ENCODE measurements at regions not wholly inside any gene's neighbourhood (a gene's known extent, or its start where the extent isn't known, plus 50 kb on each side); places are given as distances from the start of the nearest gene placed in this dataset.

- TF ChIP-seq, protein P1, sequence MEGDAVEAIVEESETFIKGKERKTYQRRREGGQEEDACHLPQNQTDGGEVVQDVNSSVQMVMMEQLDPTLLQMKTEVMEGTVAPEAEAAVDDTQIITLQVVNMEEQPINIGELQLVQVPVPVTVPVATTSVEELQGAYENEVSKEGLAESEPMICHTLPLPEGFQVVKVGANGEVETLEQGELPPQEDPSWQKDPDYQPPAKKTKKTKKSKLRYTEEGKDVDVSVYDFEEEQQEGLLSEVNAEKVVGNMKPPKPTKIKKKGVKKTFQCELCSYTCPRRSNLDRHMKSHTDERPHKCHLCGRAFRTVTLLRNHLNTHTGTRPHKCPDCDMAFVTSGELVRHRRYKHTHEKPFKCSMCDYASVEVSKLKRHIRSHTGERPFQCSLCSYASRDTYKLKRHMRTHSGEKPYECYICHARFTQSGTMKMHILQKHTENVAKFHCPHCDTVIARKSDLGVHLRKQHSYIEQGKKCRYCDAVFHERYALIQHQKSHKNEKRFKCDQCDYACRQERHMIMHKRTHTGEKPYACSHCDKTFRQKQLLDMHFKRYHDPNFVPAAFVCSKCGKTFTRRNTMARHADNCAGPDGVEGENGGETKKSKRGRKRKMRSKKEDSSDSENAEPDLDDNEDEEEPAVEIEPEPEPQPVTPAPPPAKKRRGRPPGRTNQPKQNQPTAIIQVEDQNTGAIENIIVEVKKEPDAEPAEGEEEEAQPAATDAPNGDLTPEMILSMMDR (IDR thresholded peaks at IDR 0.05) = peak in 1 of 3 experiments; percentile 17
- no peak for TF ChIP-seq POLR2A (IDR thresholded peaks at IDR 0.05)
- intact Hi-C loops (cut with DNase I; ENCODE audit: low total_unique reads) = no loop called here
- 10 to 11% methylated on average over 31 to 32 of the region's 32 CpGs for WGBS, 2 donors
- H3K27ac ChIP-seq = no peak overlapping the region
- peak overlapping the region; percentile 74 to 80 for H3K4me3 ChIP-seq
- peak; percentile 31 for DNase-seq
- H3K27me3 ChIP-seq = no peaks in the 10 kb centered on the region
- H3K4me1 ChIP-seq = no peaks in the 10 kb centered on the region
- H3K9me3 ChIP-seq = no peaks in the 10 kb centered on the region
- no peaks in the 10 kb centered on the region for H3K36me3 ChIP-seq (ENCODE audit: low read depth, missing control alignments)
Observed at GRCh38 chr7:25949736-25950487, 202.1 kb upstream of the NFE2L3 start.

- H3K27me3 ChIP-seq = no peaks in the 10 kb centered on the region
- H3K36me3 ChIP-seq (ENCODE audit: low read depth, missing control alignments) = no peaks in the 10 kb centered on the region
- H3K27ac ChIP-seq = peak overlapping the region in 1 of 2 donors; percentile 71
- no peaks in the 10 kb centered on the region for H3K4me1 ChIP-seq
- no peaks in the 10 kb centered on the region for H3K9me3 ChIP-seq
- 1% methylated on average over 20 to 68 of the region's 86 CpGs for WGBS, 2 donors
- peak; percentile 97 for DNase-seq
- peak overlapping the region; percentile 74 to 80 for H3K4me3 ChIP-seq
- intact Hi-C loops (cut with DNase I; ENCODE audit: low total_unique reads) = no loop called here
- TF ChIP-seq POLR2A (IDR thresholded peaks at IDR 0.05) = no peak
- TF ChIP-seq, protein P1 (IDR thresholded peaks at IDR 0.05) = no peak
Observed at GRCh38 chr7:25950488-25951413, 201.2 kb upstream of the NFE2L3 start.

DNA sequence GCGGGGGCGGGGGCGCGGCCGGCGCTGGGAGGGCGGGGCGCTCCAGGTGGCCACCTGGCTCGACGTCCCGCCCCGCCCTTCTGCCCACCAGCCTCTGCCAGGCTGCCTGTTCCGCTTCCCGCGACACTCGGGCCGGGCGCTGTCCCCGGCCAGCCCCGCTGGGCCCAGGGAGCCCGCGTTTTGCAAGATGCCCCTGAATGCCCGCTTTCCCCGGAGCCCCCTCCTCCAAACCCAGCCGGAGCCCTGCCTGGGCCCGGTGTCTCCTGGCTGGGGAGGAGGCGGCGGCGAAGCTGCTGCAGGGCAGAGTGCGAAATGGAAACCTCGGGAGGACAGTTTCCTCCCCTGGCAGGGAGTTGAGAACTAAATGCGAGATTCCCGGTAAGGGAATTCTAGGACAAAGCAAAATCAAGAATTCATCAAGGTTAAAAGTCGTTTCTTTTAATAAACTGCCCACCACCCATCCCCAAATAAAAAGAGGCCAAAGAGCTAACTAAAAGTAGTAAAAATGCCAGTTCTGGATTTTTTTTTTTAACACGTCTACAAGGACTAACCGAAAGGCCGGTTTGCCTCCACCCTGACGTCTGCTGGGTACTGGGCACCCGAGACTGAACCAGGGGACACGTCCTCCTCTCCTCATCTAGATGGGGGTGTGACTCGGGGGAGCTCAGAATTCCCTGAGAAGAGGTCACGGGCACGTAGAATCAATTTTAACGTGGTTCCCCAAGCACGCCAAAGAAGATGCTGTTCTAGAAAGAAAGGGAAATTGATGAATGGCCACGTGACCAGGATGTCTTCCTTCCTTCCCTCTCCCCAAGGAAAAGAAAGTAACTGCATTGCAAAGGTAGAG lies 200.4 kb upstream of the NFE2L3 start:
- H3K27ac ChIP-seq = peak overlapping the region; percentile 69 to 71
- peak overlapping the region; percentile 74 to 80 for H3K4me3 ChIP-seq
- H3K27me3 ChIP-seq = no peaks in the 10 kb centered on the region
- TF ChIP-seq, protein P1 (IDR thresholded peaks at IDR 0.05) = no peak
- no peak for TF ChIP-seq POLR2A (IDR thresholded peaks at IDR 0.05)
- 3 to 5% methylated on average over 23 to 25 of the region's 46 CpGs for WGBS, 2 donors
- H3K4me1 ChIP-seq = no peaks in the 10 kb centered on the region
- peak; percentile 31 for DNase-seq
- H3K36me3 ChIP-seq (ENCODE audit: low read depth, missing control alignments) = no peaks in the 10 kb centered on the region
- intact Hi-C loops (cut with DNase I; ENCODE audit: low total_unique reads) = no loop called here
- no peaks in the 10 kb centered on the region for H3K9me3 ChIP-seq

DNA sequence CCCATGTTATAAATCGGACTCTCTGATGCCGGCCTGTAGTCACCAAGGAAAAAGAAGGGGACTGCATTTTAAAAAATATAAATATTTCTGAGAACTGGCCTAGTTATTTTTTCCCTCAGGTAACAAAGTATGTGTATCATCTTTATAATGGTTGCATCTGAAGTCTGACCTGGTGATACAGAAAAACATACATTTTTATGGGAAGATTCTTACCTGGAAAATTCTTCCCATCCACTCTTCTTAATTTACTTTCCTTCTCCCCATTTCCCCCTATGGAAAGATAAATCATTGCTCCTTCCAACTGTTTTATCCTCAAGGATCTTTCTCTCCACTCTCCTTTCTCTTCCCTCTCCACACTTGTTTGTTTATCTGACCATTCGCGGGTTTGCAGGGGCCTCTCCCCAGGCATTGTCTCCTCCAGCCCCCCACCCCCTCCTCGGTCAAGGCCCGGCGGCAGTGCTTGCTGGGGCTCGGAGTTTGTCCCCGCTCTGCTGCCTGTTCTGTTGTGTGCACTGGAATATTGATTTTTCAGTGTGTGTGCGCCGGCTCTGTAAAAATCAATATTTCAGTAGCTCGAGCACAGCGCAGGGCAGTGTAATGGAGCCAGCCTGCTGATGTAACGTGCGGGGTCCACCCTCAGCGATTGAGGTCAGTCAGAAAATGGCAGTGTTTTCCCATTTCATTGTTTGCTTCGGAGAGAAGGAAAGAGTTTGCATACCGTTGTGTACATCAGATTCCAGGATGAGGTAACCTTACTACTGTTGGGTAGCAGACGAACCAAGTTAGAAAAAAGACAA lies 199.5 kb upstream of the NFE2L3 start:
- peak overlapping the region in 1 of 2 donors; percentile 71 for H3K27ac ChIP-seq
- H3K9me3 ChIP-seq = no peaks in the 10 kb centered on the region
- H3K27me3 ChIP-seq = no peaks in the 10 kb centered on the region
- H3K4me1 ChIP-seq = no peaks in the 10 kb centered on the region
- WGBS, 2 donors = 33 to 56% methylated on average over 19 of the region's 19 CpGs
- DNase-seq = no peak
- no peaks in the 10 kb centered on the region for H3K36me3 ChIP-seq (ENCODE audit: low read depth, missing control alignments)
- TF ChIP-seq, protein P1 (IDR thresholded peaks at IDR 0.05) = no peak
- peak overlapping the region; percentile 74 to 80 for H3K4me3 ChIP-seq
- intact Hi-C loops (cut with DNase I; ENCODE audit: low total_unique reads) = no loop called here

Measured in testis (tissue), 2 donors.